Right atrium auricular region (tissue), 2 donors: ENCODE measurements at regions not wholly inside any gene's neighbourhood (a gene's known extent, or its start where the extent isn't known, plus 50 kb on each side); places are given as distances from the start of the nearest gene placed in this dataset.

Source experiments
- DNase-seq: peaks from one replicate; pipeline ENCODE4 v3.0.0-alpha.2; 2019; ENCODE audit warnings: low spot score
- H3K27ac ChIP-seq, 2 donors: fragments of 200-600 bp; sonication (generic); 1 replicate in 1 of 2; 2 replicates in 1 of 2; pipeline ENCODE4 v1.5.1; 2016 to 2019
- H3K27me3 ChIP-seq, 2 donors: fragments of 200-600 bp; sonication (generic); one replicate each; pipeline versions ENCODE4 v1.5.1 to v1.6.0; 2017 to 2019
- H3K36me3 ChIP-seq: fragments of 200-600 bp; sonication (generic); one replicate; pipeline ENCODE4 v1.5.1; 2016
- H3K4me1 ChIP-seq, 2 donors: fragments of 200-600 bp; sonication (generic); one replicate each; pipeline versions ENCODE4 v1.5.1 to v1.6.0; 2017 to 2019
- H3K4me3 ChIP-seq, 2 donors: fragments of 200-600 bp; sonication (generic); 1 replicate in 1 of 2; 2 replicates in 1 of 2; pipeline ENCODE4 v1.5.1; 2017 to 2019; ENCODE audit warnings: mild to moderate bottlenecking in 1 of 2, moderate library complexity in 1 of 2
- H3K9me3 ChIP-seq, 2 donors: fragments of 200-600 bp; sonication (generic); one replicate each; pipeline ENCODE4 v1.5.1; 2019
- TF ChIP-seq, protein P1 (sequence below), 2 donors: fragments of 200-600 bp; sonication (generic); IDR thresholded peaks; one replicate each; pipeline ENCODE4 v1.5.1; 2019; ENCODE audit warnings: antibody characterized with exemption in 2 of 2

GRCh38 chr10:118841881-118842605 is 87.3 kb upstream of the CACUL1 start:
- Histone ChIP-seq H3K27ac (no peak overlapping the region), H3K36me3 (no peaks in the 10 kb centered on the region), H3K4me3 (no peak overlapping the region), H3K4me1 (peaks cover 0 to 5% of the 10 kb centered on the region in 2 donors), H3K9me3 (no peaks in the 10 kb centered on the region), H3K27me3 (no peaks in the 10 kb centered on the region)
- no peak for DNase-seq
- TF ChIP-seq, protein P1, sequence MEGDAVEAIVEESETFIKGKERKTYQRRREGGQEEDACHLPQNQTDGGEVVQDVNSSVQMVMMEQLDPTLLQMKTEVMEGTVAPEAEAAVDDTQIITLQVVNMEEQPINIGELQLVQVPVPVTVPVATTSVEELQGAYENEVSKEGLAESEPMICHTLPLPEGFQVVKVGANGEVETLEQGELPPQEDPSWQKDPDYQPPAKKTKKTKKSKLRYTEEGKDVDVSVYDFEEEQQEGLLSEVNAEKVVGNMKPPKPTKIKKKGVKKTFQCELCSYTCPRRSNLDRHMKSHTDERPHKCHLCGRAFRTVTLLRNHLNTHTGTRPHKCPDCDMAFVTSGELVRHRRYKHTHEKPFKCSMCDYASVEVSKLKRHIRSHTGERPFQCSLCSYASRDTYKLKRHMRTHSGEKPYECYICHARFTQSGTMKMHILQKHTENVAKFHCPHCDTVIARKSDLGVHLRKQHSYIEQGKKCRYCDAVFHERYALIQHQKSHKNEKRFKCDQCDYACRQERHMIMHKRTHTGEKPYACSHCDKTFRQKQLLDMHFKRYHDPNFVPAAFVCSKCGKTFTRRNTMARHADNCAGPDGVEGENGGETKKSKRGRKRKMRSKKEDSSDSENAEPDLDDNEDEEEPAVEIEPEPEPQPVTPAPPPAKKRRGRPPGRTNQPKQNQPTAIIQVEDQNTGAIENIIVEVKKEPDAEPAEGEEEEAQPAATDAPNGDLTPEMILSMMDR (IDR thresholded peaks at IDR 0.05), result no peak

DNA sequence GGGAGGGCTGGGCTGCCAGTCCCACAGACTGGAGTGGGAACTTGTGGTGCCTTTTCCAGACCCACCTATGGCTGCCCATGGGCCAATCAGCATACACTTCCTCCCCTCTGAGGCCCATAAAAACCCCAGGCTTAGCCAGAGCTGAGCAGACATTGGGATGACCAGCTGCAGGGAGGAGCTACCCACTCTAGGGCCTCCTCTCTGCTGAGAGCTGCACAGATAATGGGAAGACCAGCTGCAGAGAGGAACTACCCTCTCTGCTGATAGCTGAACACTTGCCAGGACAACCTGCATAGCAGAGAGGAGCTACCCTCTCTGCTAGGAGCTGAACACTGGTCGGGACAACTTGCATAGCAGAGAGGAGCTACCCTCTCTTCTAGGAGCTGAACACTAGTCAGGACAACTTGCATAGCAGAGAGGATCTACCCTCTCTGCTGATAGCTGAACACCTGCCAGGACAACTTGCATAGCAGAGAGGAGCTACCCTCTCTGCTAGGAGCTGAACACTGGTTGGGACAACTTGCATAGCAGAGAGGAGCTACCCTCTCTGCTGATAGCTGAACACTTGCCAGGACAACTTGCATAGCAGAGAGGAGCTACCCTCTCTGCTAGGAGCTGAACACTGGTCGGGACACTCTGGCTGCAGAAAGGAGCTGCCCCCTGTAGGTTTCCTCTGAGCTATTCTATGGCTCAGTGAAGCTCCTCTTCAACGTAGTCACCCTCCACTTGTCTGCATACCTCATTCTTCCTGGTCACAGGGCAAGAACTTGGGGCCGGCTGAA is 88.3 kb upstream of the CACUL1 start:
- peaks cover 0 to 5% of the 10 kb centered on the region in 2 donors for H3K4me1 ChIP-seq
- H3K27ac ChIP-seq, result no peak overlapping the region
- TF ChIP-seq, protein P1 (IDR thresholded peaks at IDR 0.05), result no peak
- no peaks in the 10 kb centered on the region for H3K36me3 ChIP-seq
- no peak overlapping the region for H3K4me3 ChIP-seq
- no peaks in the 10 kb centered on the region for H3K9me3 ChIP-seq
- DNase-seq, result no peak
- no peaks in the 10 kb centered on the region for H3K27me3 ChIP-seq

DNA sequence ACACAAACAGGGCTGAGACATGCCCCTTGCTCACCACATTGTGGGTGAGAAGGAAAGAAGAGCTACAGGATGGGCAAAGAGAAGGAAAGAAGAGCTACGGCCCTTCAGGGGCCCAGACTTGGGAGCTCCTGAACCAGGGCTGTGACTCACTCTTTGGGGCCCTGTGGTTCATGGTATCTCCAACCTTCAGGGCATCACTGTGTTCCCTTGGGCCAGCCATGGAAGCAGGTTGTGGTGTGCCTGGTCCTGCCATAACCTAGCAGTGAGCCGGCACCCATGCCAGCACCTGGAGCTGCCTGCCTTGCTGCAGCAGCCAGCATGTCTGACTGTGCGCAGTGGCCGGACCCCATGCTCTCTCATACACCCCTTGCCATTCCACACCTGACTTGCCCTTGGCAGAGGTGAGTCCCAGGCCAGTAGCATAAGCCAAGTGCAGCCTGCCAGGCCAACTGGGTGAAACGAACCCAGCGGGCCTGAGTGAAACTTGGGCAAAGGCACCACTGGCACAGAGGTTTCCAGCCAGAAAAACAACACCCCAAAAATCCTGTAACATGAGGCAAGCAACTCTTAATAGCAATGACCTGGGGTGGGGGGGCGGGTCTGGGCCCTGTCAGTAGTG is 89.0 kb upstream of the CACUL1 start:
- Histone ChIP-seq H3K4me1 (peaks cover 0 to 5% of the 10 kb centered on the region in 2 donors), H3K27ac (no peak overlapping the region), H3K36me3 (no peaks in the 10 kb centered on the region), H3K27me3 (no peaks in the 10 kb centered on the region), H3K4me3 (no peak overlapping the region), H3K9me3 (no peaks in the 10 kb centered on the region)
- no peak for DNase-seq
- TF ChIP-seq, protein P1 (IDR thresholded peaks at IDR 0.05), result no peak

GRCh38 chr10:118844731-118845521 is 90.2 kb upstream of the CACUL1 start:
- Histone ChIP-seq H3K27ac (no peak overlapping the region), H3K9me3 (no peaks in the 10 kb centered on the region), H3K36me3 (no peaks in the 10 kb centered on the region), H3K27me3 (no peaks in the 10 kb centered on the region), H3K4me3 (no peak overlapping the region), H3K4me1 (peaks cover 0 to 5% of the 10 kb centered on the region in 2 donors)
- no peak for DNase-seq
- TF ChIP-seq, protein P1 (IDR thresholded peaks at IDR 0.05), result no peak

DNA sequence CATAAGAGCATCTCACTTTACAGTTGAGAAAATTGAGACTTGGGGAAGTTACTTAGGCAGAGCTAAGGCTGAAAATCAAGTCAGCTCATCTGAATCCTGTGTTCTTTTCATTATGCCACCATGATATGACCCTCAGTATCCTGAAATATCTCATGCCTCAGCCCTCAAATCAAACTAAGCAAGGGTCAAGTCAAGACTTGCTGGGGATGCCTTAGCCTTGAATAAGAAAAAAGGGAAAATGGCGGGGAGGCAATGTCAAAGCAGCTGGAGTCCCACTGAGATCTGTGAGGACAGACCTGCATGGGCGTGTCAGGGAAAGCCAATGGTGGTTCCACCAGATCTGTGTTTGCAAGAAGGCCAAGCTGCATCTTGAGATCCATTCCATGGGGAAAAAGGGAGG is 91.0 kb upstream of the CACUL1 start:
- no peaks in the 10 kb centered on the region for H3K36me3 ChIP-seq
- no peak overlapping the region for H3K4me3 ChIP-seq
- TF ChIP-seq, protein P1 (IDR thresholded peaks at IDR 0.05), result no peak
- no peaks in the 10 kb centered on the region for H3K9me3 ChIP-seq
- peaks cover 0 to 5% of the 10 kb centered on the region in 2 donors for H3K4me1 ChIP-seq
- no peak overlapping the region for H3K27ac ChIP-seq
- no peak for DNase-seq
- H3K27me3 ChIP-seq, result no peaks in the 10 kb centered on the region
